Ovary (tissue), 3 donors: ENCODE measurements at regions not wholly inside any gene's neighbourhood (a gene's known extent, or its start where the extent isn't known, plus 50 kb on each side); places are given as distances from the start of the nearest gene placed in this dataset.

Experiments used
- CTCF ChIP-seq, 3 donors: fragments of 450-650 bp in 2 of 3; fragments of 200-600 bp in 1 of 3; IDR thresholded peaks; one replicate each; pipeline versions ENCODE4 v1.5.1 to v1.8.0; 2016 to 2022; ENCODE audit warnings: antibody characterized with exemption in 3 of 3, mild to moderate bottlenecking in 1 of 3
- POLR2A ChIP-seq: fragments of 450-650 bp; IDR thresholded peaks from one replicate; pipeline ENCODE4 v1.6.1; 2017; ENCODE audit warnings: antibody characterized with exemption, mild to moderate bottlenecking, moderate library complexity
- donor health status: DM: no; HTN: no; CAD: no.

- no peak for TF ChIP-seq CTCF (IDR thresholded peaks at IDR 0.05)
- no peak for TF ChIP-seq POLR2A
These were observed 248.3 kb downstream of the C1orf94 start for GRCh38 chr1:34425046-34425445.
